ENCODE measurements at regions not wholly inside any gene's neighbourhood (a gene's known extent, or its start where the extent isn't known, plus 50 kb on each side); places are given as distances from the start of the nearest gene placed in this dataset.

DNA sequence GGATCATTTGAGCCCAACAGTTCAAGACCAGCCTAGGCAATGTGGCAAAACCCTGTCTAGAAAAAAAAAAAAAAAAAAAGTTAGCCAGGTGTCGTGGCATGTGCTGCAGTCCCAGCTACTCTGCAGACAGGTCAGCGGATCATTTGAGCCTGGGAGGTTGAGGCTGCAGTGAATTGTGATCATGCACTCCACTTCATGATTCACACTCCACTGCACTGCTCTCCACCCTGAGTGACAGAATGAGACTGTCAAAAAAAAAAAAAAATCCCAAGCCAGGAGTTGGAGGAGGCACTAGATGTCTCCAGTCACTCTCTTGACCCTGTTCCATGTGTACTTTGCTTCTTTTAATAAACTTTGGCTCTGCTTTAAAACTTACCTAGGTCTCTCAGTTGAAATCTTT lies 51.0 kb upstream of the OLFM3 start:
- no peak for DNase-seq

Data from NCI-H1092 (cell line).